ENCODE measurements at regions not wholly inside any gene's neighbourhood (a gene's known extent, or its start where the extent isn't known, plus 50 kb on each side); places are given as distances from the start of the nearest gene placed in this dataset.

DNA sequence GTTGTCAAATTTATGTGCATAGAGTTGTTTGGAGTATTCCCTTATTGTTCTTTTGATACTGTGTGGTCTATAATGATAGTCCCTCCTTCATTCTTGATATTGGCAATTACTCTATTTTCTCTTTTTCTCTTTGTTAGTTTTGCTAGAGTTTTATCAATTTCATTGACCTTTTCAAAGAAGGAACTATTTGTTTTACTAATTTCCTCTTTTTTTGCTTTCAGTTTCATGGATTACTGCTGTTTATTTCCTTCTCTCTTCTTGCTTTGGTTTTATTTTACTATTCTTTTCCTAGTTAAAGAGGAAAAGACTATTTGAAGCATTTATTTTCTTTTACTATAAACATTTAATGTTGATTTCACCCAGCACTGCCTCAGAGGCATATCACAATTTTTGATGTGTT lies 250.9 kb upstream of the PELI2 start:
- Histone ChIP-seq H3K14ac (ENCODE audit: low read length) (no peak overlapping the region), H3K36me3 (replicated peaks in 1 of 2; ENCODE audit: control insufficient read depth in 2 of 2, insufficient read depth in 2 of 2, low read length in 2 of 2) (no peaks in the 10 kb centered on the region), H4K8ac (ENCODE audit: low read depth, low read length) (no peak overlapping the region), H3K27me3 (ENCODE audit: control insufficient read depth in 3 of 3, insufficient read depth in 3 of 3, low read depth in 1 of 3, low read length in 3 of 3) (no peaks in the 10 kb centered on the region), H2BK15ac (ENCODE audit: low read length) (no peak overlapping the region), H2AK5ac (ENCODE audit: low read depth, low read length) (no peak overlapping the region), H3K4me2 (ENCODE audit: insufficient read depth, low read length, poor library complexity, severe bottlenecking) (no peak overlapping the region), H2BK12ac (ENCODE audit: low read length) (no peak overlapping the region), H3K4ac (ENCODE audit: low read length) (no peak overlapping the region), H3K23ac (ENCODE audit: low read depth, low read length, poor library complexity) (no peak overlapping the region), H2BK120ac (ENCODE audit: low read depth, low read length) (no peak overlapping the region), H2AFZ (ENCODE audit: low read length) (no peak overlapping the region), H3K18ac (ENCODE audit: low read length) (no peak overlapping the region), H3K9me3 (replicated peaks in 1 of 2; ENCODE audit: control insufficient read depth in 2 of 2, insufficient read depth in 1 of 2, low read depth in 1 of 2, low read length in 2 of 2) (peaks cover 2 to 8% of the 10 kb centered on the region in 2 donors), H3K4me3 (ENCODE audit: low read length in 2 of 2) (no peak overlapping the region), H3K79me1 (ENCODE audit: low read depth, low read length) (peaks cover 2% of the 10 kb centered on the region), H4K91ac (ENCODE audit: low read depth, low read length, poor library complexity) (no peak overlapping the region), H2BK5ac (ENCODE audit: low read length) (no peak overlapping the region), H3K9ac (ENCODE audit: low read depth, low read length, poor library complexity) (no peak overlapping the region), H3K27ac (replicated peaks; ENCODE audit: low read length) (no peak overlapping the region), H3K4me1 (ENCODE audit: control insufficient read depth in 2 of 2, insufficient read depth in 1 of 2, low read depth in 1 of 2, low read length in 2 of 2) (no peaks in the 10 kb centered on the region)
- DNase-seq (ENCODE audit: low spot score) = no peak

DNA sequence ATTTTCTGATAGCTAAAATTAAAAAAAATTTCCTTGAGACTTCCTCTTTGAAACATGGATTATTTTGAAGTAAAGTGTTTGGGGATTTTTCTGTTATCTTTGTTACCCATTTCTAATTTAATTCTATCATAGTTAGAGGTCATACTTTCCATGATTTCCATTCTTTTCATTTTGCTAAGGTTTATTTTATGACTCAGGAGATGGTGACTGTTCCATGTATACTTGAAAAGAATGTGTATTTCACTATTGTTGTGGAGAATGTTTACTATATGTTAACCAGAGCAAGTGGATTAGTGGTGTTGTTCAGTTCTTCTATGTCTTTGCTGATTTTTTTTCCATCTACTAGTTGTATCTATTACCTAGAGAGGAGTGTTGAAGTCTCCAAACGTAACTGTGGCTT lies 250.5 kb upstream of the PELI2 start:
- H2BK12ac ChIP-seq (ENCODE audit: low read length) = no peak overlapping the region
- no peak overlapping the region for H3K4ac ChIP-seq (ENCODE audit: low read length)
- no peaks in the 10 kb centered on the region for H3K4me1 ChIP-seq (ENCODE audit: control insufficient read depth in 2 of 2, insufficient read depth in 1 of 2, low read depth in 1 of 2, low read length in 2 of 2)
- H4K8ac ChIP-seq (ENCODE audit: low read depth, low read length) = no peak overlapping the region
- H2AFZ ChIP-seq (ENCODE audit: low read length) = no peak overlapping the region
- no peak overlapping the region for H4K91ac ChIP-seq (ENCODE audit: low read depth, low read length, poor library complexity)
- no CpG with 5 or more reads among the region's 1 CpG for WGBS, 2 donors (ENCODE audit: extremely low coverage in 2 of 2, insufficient read length in 2 of 2, insufficient replicate concordance in 1 of 2)
- H2AK5ac ChIP-seq (ENCODE audit: low read depth, low read length) = no peak overlapping the region
- H3K9me3 ChIP-seq (replicated peaks in 1 of 2; ENCODE audit: control insufficient read depth in 2 of 2, insufficient read depth in 1 of 2, low read depth in 1 of 2, low read length in 2 of 2) = peaks cover 2 to 8% of the 10 kb centered on the region in 2 donors
- H3K79me1 ChIP-seq (ENCODE audit: low read depth, low read length) = peaks cover 2% of the 10 kb centered on the region
- H3K4me2 ChIP-seq (ENCODE audit: insufficient read depth, low read length, poor library complexity, severe bottlenecking) = no peak overlapping the region
- DNase-seq (ENCODE audit: low spot score) = no peak
- H2BK15ac ChIP-seq (ENCODE audit: low read length) = no peak overlapping the region
- no peak overlapping the region for H3K4me3 ChIP-seq (ENCODE audit: low read length in 2 of 2)
- no peak overlapping the region for H3K27ac ChIP-seq (replicated peaks; ENCODE audit: low read length)
- H3K18ac ChIP-seq (ENCODE audit: low read length) = no peak overlapping the region
- no peak overlapping the region for H3K14ac ChIP-seq (ENCODE audit: low read length)
- no peak overlapping the region for H2BK5ac ChIP-seq (ENCODE audit: low read length)
- no peak overlapping the region for H3K9ac ChIP-seq (ENCODE audit: low read depth, low read length, poor library complexity)
- no peaks in the 10 kb centered on the region for H3K36me3 ChIP-seq (replicated peaks in 1 of 2; ENCODE audit: control insufficient read depth in 2 of 2, insufficient read depth in 2 of 2, low read length in 2 of 2)
- no peak overlapping the region for H2BK120ac ChIP-seq (ENCODE audit: low read depth, low read length)
- H3K27me3 ChIP-seq (ENCODE audit: control insufficient read depth in 3 of 3, insufficient read depth in 3 of 3, low read depth in 1 of 3, low read length in 3 of 3) = no peaks in the 10 kb centered on the region
- H3K23ac ChIP-seq (ENCODE audit: low read depth, low read length, poor library complexity) = no peak overlapping the region

DNA sequence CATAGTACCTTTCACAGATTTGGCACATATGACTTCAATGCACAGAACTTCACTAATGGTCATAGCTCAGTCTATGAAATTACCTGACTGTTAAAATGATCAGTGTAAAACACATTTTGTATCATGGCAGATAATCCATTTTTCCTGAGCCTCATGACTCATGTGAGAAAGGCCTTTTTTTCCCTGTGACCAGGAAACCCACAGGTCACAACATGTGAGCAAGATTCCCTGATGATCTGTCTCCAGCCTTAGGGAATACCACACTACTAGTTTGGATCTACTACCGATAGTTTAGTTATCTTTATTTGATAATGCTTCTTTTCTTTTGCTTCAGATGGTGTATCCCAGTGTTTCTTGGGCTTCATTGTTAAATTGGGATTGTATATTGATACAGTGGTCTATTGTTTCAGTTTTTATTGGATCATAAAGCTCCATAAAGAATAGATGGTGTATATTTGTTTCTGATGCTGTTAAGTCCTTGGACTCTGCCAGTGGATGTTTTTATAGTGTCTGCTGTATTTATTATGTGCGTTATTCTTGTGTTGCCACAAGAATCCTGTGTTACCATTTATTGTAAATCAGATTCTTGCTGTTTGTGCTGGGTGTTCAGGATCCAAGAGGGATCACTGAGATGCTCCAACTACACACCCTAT lies 248.7 kb upstream of the PELI2 start:
- peaks cover 2% of the 10 kb centered on the region in 2 donors for H3K9me3 ChIP-seq (replicated peaks in 1 of 2; ENCODE audit: control insufficient read depth in 2 of 2, insufficient read depth in 1 of 2, low read depth in 1 of 2, low read length in 2 of 2)
- H3K79me1 ChIP-seq (ENCODE audit: low read depth, low read length) = peaks cover 2% of the 10 kb centered on the region
- no peak overlapping the region for H4K8ac ChIP-seq (ENCODE audit: low read depth, low read length)
- no peak overlapping the region for H2BK12ac ChIP-seq (ENCODE audit: low read length)
- H2BK120ac ChIP-seq (ENCODE audit: low read depth, low read length) = no peak overlapping the region
- H4K91ac ChIP-seq (ENCODE audit: low read depth, low read length, poor library complexity) = no peak overlapping the region
- no peak overlapping the region for H2BK15ac ChIP-seq (ENCODE audit: low read length)
- no peak overlapping the region for H3K9ac ChIP-seq (ENCODE audit: low read depth, low read length, poor library complexity)
- WGBS, 2 donors (ENCODE audit: extremely low coverage in 2 of 2, insufficient read length in 2 of 2, insufficient replicate concordance in 1 of 2) = no CpG with 5 or more reads among the region's 2 CpGs
- no peak overlapping the region for H2BK5ac ChIP-seq (ENCODE audit: low read length)
- H3K4me2 ChIP-seq (ENCODE audit: insufficient read depth, low read length, poor library complexity, severe bottlenecking) = no peak overlapping the region
- H3K4me1 ChIP-seq (ENCODE audit: control insufficient read depth in 2 of 2, insufficient read depth in 1 of 2, low read depth in 1 of 2, low read length in 2 of 2) = no peaks in the 10 kb centered on the region
- no peak overlapping the region for H3K18ac ChIP-seq (ENCODE audit: low read length)
- no peaks in the 10 kb centered on the region for H3K36me3 ChIP-seq (replicated peaks in 1 of 2; ENCODE audit: control insufficient read depth in 2 of 2, insufficient read depth in 2 of 2, low read length in 2 of 2)
- H3K23ac ChIP-seq (ENCODE audit: low read depth, low read length, poor library complexity) = no peak overlapping the region
- no peak overlapping the region for H3K4ac ChIP-seq (ENCODE audit: low read length)
- no peak for DNase-seq (ENCODE audit: low spot score)
- no peak overlapping the region for H2AFZ ChIP-seq (ENCODE audit: low read length)
- H2AK5ac ChIP-seq (ENCODE audit: low read depth, low read length) = no peak overlapping the region
- no peak overlapping the region for H3K4me3 ChIP-seq (ENCODE audit: low read length in 2 of 2)
- H3K27ac ChIP-seq (replicated peaks; ENCODE audit: low read length) = no peak overlapping the region
- peaks cover 0 to 3% (median 0%) of the 10 kb centered on the region in 3 experiments for H3K27me3 ChIP-seq (ENCODE audit: control insufficient read depth in 3 of 3, insufficient read depth in 3 of 3, low read depth in 1 of 3, low read length in 3 of 3)
- no peak overlapping the region for H3K14ac ChIP-seq (ENCODE audit: low read length)

DNA sequence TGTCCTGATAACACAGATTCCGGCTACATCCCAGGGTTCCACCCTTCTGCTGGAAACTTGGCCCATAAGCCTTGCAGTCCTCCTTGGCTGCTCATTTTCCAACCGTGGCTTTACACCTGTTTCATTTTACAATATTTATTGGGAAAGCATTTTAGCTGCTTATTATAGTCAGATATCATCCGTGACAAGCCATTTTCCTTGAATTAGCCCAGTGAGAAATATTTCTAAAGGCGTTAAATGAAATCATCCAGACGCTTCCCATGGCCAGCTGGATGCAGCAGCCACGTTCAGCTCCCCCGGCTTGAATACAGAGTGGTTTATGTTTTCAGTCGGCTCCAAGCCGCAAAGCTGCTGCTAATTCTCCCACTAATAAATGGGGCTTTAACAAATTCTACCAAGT lies 245.0 kb upstream of the PELI2 start:
- Histone ChIP-seq H2BK15ac (ENCODE audit: low read length) (no peak overlapping the region), H3K18ac (ENCODE audit: low read length) (no peak overlapping the region), H2BK5ac (ENCODE audit: low read length) (no peak overlapping the region), H3K4me2 (ENCODE audit: insufficient read depth, low read length, poor library complexity, severe bottlenecking) (no peak overlapping the region), H3K36me3 (replicated peaks in 1 of 2; ENCODE audit: control insufficient read depth in 2 of 2, insufficient read depth in 2 of 2, low read length in 2 of 2) (no peaks in the 10 kb centered on the region), H2BK12ac (ENCODE audit: low read length) (no peak overlapping the region), H2AK5ac (ENCODE audit: low read depth, low read length) (no peak overlapping the region), H3K9me3 (replicated peaks in 1 of 2; ENCODE audit: control insufficient read depth in 2 of 2, insufficient read depth in 1 of 2, low read depth in 1 of 2, low read length in 2 of 2) (no peaks in the 10 kb centered on the region), H4K8ac (ENCODE audit: low read depth, low read length) (no peak overlapping the region), H3K4ac (ENCODE audit: low read length) (no peak overlapping the region), H2AFZ (ENCODE audit: low read length) (no peak overlapping the region), H3K9ac (ENCODE audit: low read depth, low read length, poor library complexity) (no peak overlapping the region), H3K27me3 (ENCODE audit: control insufficient read depth in 3 of 3, insufficient read depth in 3 of 3, low read depth in 1 of 3, low read length in 3 of 3) (peaks cover 0 to 7% (median 0%) of the 10 kb centered on the region in 3 experiments), H3K23ac (ENCODE audit: low read depth, low read length, poor library complexity) (no peak overlapping the region), H3K4me1 (ENCODE audit: control insufficient read depth in 2 of 2, insufficient read depth in 1 of 2, low read depth in 1 of 2, low read length in 2 of 2) (no peaks in the 10 kb centered on the region), H3K27ac (replicated peaks; ENCODE audit: low read length) (no peak overlapping the region), H3K14ac (ENCODE audit: low read length) (no peak overlapping the region), H2BK120ac (ENCODE audit: low read depth, low read length) (no peak overlapping the region), H3K79me1 (ENCODE audit: low read depth, low read length) (no peaks in the 10 kb centered on the region), H4K91ac (ENCODE audit: low read depth, low read length, poor library complexity) (no peak overlapping the region), H3K4me3 (ENCODE audit: low read length in 2 of 2) (no peak overlapping the region)
- no CpG with 5 or more reads among the region's 9 CpGs for WGBS, 2 donors (ENCODE audit: extremely low coverage in 2 of 2, insufficient read length in 2 of 2, insufficient replicate concordance in 1 of 2)
- DNase-seq (ENCODE audit: low spot score) = no peak
